ENCODE measurements at regions not wholly inside any gene's neighbourhood (a gene's known extent, or its start where the extent isn't known, plus 50 kb on each side); places are given as distances from the start of the nearest gene placed in this dataset.

GRCh38 chr6:90444160-90444714, 142.6 kb downstream of the MAP3K7 start:
- no peak for TF ChIP-seq CTCF (IDR thresholded peaks at IDR 0.05; ENCODE audit: insufficient read depth, low read length, poor library complexity, severe bottlenecking)
- no peaks in the 10 kb centered on the region for H3K36me3 ChIP-seq (ENCODE audit: control insufficient read depth, insufficient read depth, low read length)
- no peak for DNase-seq (ENCODE audit: low read depth)
- no peaks in the 10 kb centered on the region for H3K27me3 ChIP-seq (ENCODE audit: control insufficient read depth, insufficient read depth, low read length)
- no peak overlapping the region for H3K4me3 ChIP-seq (ENCODE audit: low read depth, low read length)

GRCh38 chr6:90442366-90442765, 144.5 kb downstream of the MAP3K7 start:
- Histone ChIP-seq H3K27me3 (ENCODE audit: control insufficient read depth, insufficient read depth, low read length) (no peaks in the 10 kb centered on the region), H3K4me3 (ENCODE audit: low read depth, low read length) (no peak overlapping the region), H3K36me3 (ENCODE audit: control insufficient read depth, insufficient read depth, low read length) (no peaks in the 10 kb centered on the region)
- DNase-seq (ENCODE audit: low read depth) = no peak
- TF ChIP-seq CTCF (IDR thresholded peaks at IDR 0.05; ENCODE audit: insufficient read depth, low read length, poor library complexity, severe bottlenecking) = no peak

GRCh38 chr6:90440586-90441283, 144.1 kb upstream of the BACH2 start:
- no peak for DNase-seq (ENCODE audit: low read depth)
- H3K27me3 ChIP-seq (ENCODE audit: control insufficient read depth, insufficient read depth, low read length) = no peaks in the 10 kb centered on the region
- no peaks in the 10 kb centered on the region for H3K36me3 ChIP-seq (ENCODE audit: control insufficient read depth, insufficient read depth, low read length)
- TF ChIP-seq CTCF (IDR thresholded peaks at IDR 0.05; ENCODE audit: insufficient read depth, low read length, poor library complexity, severe bottlenecking) = no peak
- no peak overlapping the region for H3K4me3 ChIP-seq (ENCODE audit: low read depth, low read length)

- Histone ChIP-seq H3K36me3 (ENCODE audit: control insufficient read depth, insufficient read depth, low read length) (no peaks in the 10 kb centered on the region), H3K4me3 (ENCODE audit: low read depth, low read length) (no peak overlapping the region), H3K27me3 (ENCODE audit: control insufficient read depth, insufficient read depth, low read length) (no peaks in the 10 kb centered on the region)
- no peak for TF ChIP-seq CTCF (IDR thresholded peaks at IDR 0.05; ENCODE audit: insufficient read depth, low read length, poor library complexity, severe bottlenecking)
- DNase-seq (ENCODE audit: low read depth) = no peak
Measured at GRCh38 chr6:90439586-90439985, 142.9 kb upstream of the BACH2 start.

GRCh38 chr6:90436403-90436802, 139.8 kb upstream of the BACH2 start:
- Histone ChIP-seq H3K27me3 (ENCODE audit: control insufficient read depth, insufficient read depth, low read length) (no peaks in the 10 kb centered on the region), H3K4me3 (ENCODE audit: low read depth, low read length) (no peak overlapping the region), H3K36me3 (ENCODE audit: control insufficient read depth, insufficient read depth, low read length) (no peaks in the 10 kb centered on the region)
- DNase-seq (ENCODE audit: low read depth) = no peak
- TF ChIP-seq CTCF (IDR thresholded peaks at IDR 0.05; ENCODE audit: insufficient read depth, low read length, poor library complexity, severe bottlenecking) = no peak

Measured in kidney epithelial cell (primary cell).